WTC11 (cell line): ENCODE measurements at regions not wholly inside any gene's neighbourhood (a gene's known extent, or its start where the extent isn't known, plus 50 kb on each side); places are given as distances from the start of the nearest gene placed in this dataset.

Source experiments
- CREB1 ChIP-seq: sonication (generic); formaldehyde crosslinking; IDR thresholded peaks from 2 replicates; pipeline ENCODE4 v1.8.0; 2023; ENCODE audit warnings: mild to moderate bottlenecking, missing genetic modification reagents
- SMAD3 ChIP-seq: sonication (generic); formaldehyde crosslinking; IDR thresholded peaks from 2 replicates; pipeline ENCODE4 v1.8.0; 2022; ENCODE audit warnings: missing genetic modification reagents, mild to moderate bottlenecking, borderline replicate concordance
- TF ChIP-seq, protein P1 (sequence below): fragments of 200-600 bp; IDR thresholded peaks from 2 replicates; pipeline ENCODE4 v1.8.0; 2022; ENCODE audit warnings: antibody characterized with exemption

GRCh38 chr15:60057554-60057953 lies 53.4 kb downstream of the FOXB1 start:
- TF ChIP-seq SMAD3 (CRISPR knock-in tag) (no peak), CREB1 (CRISPR knock-in tag) (no peak)
- TF ChIP-seq, protein P1, sequence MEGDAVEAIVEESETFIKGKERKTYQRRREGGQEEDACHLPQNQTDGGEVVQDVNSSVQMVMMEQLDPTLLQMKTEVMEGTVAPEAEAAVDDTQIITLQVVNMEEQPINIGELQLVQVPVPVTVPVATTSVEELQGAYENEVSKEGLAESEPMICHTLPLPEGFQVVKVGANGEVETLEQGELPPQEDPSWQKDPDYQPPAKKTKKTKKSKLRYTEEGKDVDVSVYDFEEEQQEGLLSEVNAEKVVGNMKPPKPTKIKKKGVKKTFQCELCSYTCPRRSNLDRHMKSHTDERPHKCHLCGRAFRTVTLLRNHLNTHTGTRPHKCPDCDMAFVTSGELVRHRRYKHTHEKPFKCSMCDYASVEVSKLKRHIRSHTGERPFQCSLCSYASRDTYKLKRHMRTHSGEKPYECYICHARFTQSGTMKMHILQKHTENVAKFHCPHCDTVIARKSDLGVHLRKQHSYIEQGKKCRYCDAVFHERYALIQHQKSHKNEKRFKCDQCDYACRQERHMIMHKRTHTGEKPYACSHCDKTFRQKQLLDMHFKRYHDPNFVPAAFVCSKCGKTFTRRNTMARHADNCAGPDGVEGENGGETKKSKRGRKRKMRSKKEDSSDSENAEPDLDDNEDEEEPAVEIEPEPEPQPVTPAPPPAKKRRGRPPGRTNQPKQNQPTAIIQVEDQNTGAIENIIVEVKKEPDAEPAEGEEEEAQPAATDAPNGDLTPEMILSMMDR = no peak
